Tibial artery (tissue), 4 donors: ENCODE measurements at regions not wholly inside any gene's neighbourhood (a gene's known extent, or its start where the extent isn't known, plus 50 kb on each side); places are given as distances from the start of the nearest gene placed in this dataset.

Source experiments
- DNase-seq, 2 donors: peaks; one replicate each; pipeline ENCODE4 v3.0.0-alpha.2; 2019
- H3K27ac ChIP-seq, 2 donors: fragments of 200-600 bp; sonication (generic) in 1 of 2; 1 replicate in 1 of 2; 2 replicates in 1 of 2; pipeline ENCODE4 v1.5.1; 2018 to 2019; ENCODE audit warnings: mild to moderate bottlenecking in 1 of 2
- H3K27me3 ChIP-seq, 2 donors: fragments of 200-600 bp; sonication (generic) in 1 of 2; one replicate each; pipeline versions ENCODE4 v1.5.1 to v1.6.0; 2016 to 2019
- H3K36me3 ChIP-seq, 3 donors: fragments of 200-600 bp; sonication (generic) in 2 of 3; one replicate each; pipeline ENCODE4 v1.5.1; 2016 to 2019; ENCODE audit warnings: mild to moderate bottlenecking in 2 of 3
- H3K4me1 ChIP-seq, 4 donors: fragments of 200-600 bp; sonication (generic) in 2 of 4; 1 replicate in 3 of 4; 2 replicates in 1 of 4; pipeline ENCODE4 v1.5.1; 2016 to 2019
- H3K4me3 ChIP-seq, 2 donors: fragments of 200-600 bp; sonication (generic) in 1 of 2; 1 replicate in 1 of 2; 2 replicates in 1 of 2; pipeline ENCODE4 v1.5.1; 2018 to 2019; ENCODE audit warnings: mild to moderate bottlenecking in 2 of 2
- H3K9me3 ChIP-seq, 3 donors: fragments of 200-600 bp; sonication (generic) in 1 of 3; one replicate each; pipeline ENCODE4 v1.5.1; 2016 to 2019
- intact Hi-C: fragments of 100-400 bp; cut with DNase I; formaldehyde crosslinking; loops from one replicate; pipeline ENCODE4 v1.15.0; 2023; ENCODE audit warnings: low total_unique reads
- TF ChIP-seq, protein P1 (sequence below), 2 experiments: fragments of 200-600 bp in 1 of 2; fragments of 450-650 bp in 1 of 2; IDR thresholded peaks; one replicate each; pipeline ENCODE4 v1.5.1; 2017 to 2019; ENCODE audit warnings: antibody characterized with exemption in 2 of 2, mild to moderate bottlenecking in 1 of 2, moderate library complexity in 1 of 2

DNA sequence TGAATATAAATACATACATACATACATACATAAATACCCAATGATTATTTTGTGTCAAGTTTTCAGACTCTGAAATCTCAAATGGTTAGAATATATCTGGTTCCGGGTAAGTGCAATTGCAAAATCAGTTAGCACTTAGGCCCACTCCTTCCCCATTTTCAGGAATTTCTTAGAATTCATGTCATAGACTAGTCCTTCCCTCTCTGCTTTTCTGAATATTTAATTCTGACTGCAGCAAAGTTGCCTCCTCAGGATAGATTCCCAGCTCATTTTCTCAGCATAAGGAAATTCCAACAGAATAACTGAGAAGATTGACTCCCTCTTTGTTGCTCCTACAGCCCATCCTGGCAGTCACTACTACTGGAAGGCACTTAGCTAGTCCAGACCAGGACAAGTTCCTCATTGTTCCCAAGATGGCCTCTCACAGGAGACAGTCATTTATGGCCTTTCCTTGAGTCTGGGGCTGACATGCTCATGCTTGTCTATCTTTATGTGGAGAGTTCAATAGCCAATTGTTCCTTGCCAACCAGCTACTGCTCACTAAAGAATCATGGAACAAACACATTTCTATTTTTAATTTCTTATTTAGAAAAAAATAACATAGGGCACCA lies 142.9 kb upstream of the ITGB1 start:
- Histone ChIP-seq H3K4me1 (no peaks in the 10 kb centered on the region), H3K36me3 (no peaks in the 10 kb centered on the region)

DNA sequence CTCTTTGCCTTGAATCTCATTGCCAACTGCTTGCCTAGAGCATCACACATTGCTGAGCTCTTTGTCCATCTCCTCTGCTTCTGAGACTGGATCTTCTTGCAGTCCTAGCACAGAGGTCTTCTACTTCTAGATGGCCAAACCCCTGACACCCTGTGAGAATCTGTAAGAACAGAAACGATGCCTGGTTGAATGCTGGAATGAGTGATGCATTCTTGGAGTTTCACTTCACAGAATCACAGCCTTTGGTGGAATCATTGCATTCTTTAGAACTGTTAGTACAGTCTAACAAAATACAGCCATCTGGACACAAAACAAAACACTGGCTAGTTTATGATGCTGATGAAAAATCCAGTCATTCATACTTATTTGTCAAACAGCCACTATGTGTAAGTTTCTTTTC lies 141.7 kb upstream of the ITGB1 start:
- H3K4me3 ChIP-seq = no peak overlapping the region
- H3K4me1 ChIP-seq = no peaks in the 10 kb centered on the region
- H3K27ac ChIP-seq = no peak overlapping the region
- DNase-seq = no peak
- H3K9me3 ChIP-seq = no peaks in the 10 kb centered on the region
- TF ChIP-seq, protein P1, sequence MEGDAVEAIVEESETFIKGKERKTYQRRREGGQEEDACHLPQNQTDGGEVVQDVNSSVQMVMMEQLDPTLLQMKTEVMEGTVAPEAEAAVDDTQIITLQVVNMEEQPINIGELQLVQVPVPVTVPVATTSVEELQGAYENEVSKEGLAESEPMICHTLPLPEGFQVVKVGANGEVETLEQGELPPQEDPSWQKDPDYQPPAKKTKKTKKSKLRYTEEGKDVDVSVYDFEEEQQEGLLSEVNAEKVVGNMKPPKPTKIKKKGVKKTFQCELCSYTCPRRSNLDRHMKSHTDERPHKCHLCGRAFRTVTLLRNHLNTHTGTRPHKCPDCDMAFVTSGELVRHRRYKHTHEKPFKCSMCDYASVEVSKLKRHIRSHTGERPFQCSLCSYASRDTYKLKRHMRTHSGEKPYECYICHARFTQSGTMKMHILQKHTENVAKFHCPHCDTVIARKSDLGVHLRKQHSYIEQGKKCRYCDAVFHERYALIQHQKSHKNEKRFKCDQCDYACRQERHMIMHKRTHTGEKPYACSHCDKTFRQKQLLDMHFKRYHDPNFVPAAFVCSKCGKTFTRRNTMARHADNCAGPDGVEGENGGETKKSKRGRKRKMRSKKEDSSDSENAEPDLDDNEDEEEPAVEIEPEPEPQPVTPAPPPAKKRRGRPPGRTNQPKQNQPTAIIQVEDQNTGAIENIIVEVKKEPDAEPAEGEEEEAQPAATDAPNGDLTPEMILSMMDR (IDR thresholded peaks at IDR 0.05) = no peak
- H3K36me3 ChIP-seq = no peaks in the 10 kb centered on the region
- no peaks in the 10 kb centered on the region for H3K27me3 ChIP-seq
- intact Hi-C loops = no loop called here

More for the DNA sequence above, 142.9 kb upstream of the ITGB1 start:
- Histone ChIP-seq H3K4me3 (no peak overlapping the region), H3K27me3 (no peaks in the 10 kb centered on the region), H3K9me3 (no peaks in the 10 kb centered on the region), H3K27ac (no peak overlapping the region)
- TF ChIP-seq, protein P1 (IDR thresholded peaks at IDR 0.05) = no peak
- DNase-seq = no peak
- intact Hi-C loops = no loop called here

DNA sequence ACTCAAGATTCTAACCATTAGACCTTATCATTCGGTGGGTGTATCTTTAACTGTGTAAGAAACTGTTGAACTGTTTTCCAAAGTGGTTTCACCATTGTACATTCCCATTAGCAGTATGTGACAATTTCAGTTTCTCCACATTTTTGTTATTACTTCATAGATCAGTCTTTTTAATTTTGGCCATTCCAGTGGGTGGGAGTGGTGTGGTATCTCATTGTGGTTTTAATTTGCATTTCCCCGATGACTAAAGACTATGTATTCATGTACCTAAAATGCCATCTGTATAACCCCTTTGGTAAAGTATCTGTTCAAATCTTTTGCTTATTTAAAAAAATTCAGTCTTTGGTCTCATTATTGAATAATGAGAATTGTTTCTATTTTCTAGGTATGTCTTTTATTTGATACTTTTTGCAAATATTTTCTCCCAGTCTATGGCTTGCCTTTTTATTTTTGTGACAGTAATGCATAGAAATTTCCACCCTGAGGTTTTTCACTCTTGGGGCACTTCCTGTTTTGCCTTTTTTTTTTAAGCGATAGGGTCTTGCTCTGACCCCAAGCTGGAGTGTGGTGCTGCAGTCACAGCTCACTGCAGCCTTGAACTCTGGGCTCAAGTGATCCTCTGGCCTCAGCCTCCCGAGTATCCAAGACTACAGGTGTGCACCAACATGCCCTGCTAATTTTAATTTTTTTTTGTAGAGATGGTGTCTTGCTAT lies 141.1 kb upstream of the ITGB1 start:
- Histone ChIP-seq H3K27me3 (no peaks in the 10 kb centered on the region), H3K27ac (no peak overlapping the region), H3K9me3 (no peaks in the 10 kb centered on the region), H3K36me3 (no peaks in the 10 kb centered on the region), H3K4me3 (no peak overlapping the region), H3K4me1 (no peaks in the 10 kb centered on the region)
- no peak for DNase-seq
- TF ChIP-seq, protein P1 (IDR thresholded peaks at IDR 0.05) = no peak
- intact Hi-C loops = no loop called here

DNA sequence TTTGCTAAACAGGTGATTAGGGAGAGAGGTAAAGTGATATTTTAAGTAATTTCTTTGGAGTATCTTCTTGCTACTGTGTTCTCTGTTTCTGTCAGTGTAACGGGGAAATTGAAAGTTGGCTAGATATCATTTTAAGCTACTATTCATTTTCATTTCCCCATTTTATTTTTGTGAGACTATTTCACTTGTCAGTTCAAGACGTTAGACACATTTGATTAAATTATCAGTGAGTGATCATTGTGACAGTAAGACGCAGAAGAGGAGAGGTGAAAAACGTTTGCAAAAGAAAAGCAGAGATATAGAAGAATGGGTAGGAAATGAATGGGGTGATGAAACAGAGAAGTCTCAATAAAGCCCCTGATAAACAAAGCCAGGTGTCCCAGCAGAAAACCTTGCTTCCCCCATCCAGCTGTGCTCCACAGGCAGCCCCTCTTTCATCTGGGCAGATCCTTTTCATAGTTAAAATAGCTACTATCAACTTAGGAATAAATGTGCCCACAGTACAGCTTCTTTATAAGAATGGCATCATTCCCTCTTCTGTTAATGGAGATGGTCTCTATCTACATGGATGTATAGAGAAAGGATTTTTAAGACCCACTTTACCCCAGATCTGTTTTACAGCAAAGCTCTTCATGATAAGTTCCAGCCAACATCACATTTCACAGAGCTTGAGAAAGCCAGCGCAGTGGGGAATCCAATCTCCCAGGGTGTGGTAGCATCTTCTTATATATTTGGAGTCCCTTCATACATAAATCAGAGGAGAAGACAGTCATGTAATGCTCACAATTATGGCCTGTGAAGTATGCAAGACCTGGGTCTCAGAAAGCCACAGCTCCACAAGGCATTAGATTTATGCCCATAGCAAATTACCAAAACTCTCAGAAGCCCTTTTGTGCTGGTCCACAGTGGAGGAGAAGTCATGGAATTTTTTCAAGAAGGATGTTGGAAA lies 138.1 kb upstream of the ITGB1 start:
- TF ChIP-seq, protein P1 (IDR thresholded peaks at IDR 0.05) = no peak
- intact Hi-C loops = no loop called here
- no peak overlapping the region for H3K4me3 ChIP-seq
- H3K9me3 ChIP-seq = no peaks in the 10 kb centered on the region
- H3K27me3 ChIP-seq = no peaks in the 10 kb centered on the region
- no peak for DNase-seq
- H3K4me1 ChIP-seq = no peaks in the 10 kb centered on the region
- H3K36me3 ChIP-seq = no peaks in the 10 kb centered on the region
- no peak overlapping the region for H3K27ac ChIP-seq

DNA sequence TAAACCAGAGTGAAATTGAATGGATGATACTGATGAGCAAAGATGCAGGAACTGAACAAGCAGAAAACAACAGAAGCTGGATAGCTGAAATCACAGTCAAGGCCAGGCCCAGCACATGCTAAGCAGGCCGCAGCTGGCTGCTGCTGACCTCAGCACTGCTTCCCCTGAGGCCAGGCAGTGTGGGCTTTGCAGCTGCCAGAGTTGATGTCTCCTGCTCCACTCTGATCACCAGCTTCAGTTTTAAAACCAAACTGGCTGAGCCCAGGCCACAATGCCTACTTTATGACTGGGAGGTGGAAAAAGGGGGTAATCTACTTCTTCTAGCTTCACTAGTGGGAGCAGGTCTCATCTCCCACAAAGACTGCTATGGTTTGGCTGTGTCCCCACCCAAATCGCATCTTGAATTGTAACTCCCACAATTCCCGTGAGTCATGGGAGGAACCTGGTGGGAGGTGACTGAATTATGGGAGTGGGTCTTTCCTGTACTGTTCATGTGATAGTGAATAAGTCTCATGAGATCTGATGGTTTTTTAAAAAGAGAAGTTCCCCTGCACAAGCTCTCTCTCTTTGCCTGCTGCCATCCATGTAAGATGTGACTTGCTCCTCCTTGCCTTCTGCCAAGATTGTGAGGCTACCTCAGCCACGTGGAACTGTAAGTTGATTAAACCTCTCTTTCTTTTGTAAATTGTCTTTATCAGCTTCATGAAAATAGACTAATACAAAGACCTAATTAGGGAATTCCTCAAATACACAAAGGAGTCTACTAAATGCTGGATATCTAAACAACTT lies 136.4 kb upstream of the ITGB1 start:
- Histone ChIP-seq H3K27me3 (no peaks in the 10 kb centered on the region), H3K4me1 (no peaks in the 10 kb centered on the region), H3K36me3 (no peaks in the 10 kb centered on the region), H3K27ac (no peak overlapping the region), H3K4me3 (no peak overlapping the region), H3K9me3 (no peaks in the 10 kb centered on the region)
- TF ChIP-seq, protein P1 (IDR thresholded peaks at IDR 0.05) = no peak
- intact Hi-C loops = no loop called here
- DNase-seq = no peak
